Stimulated activated CD4-positive, alpha-beta T cell treated with anti-CD3 and anti-CD28 coated beads, TNF-alpha, amount 100 ng/mL, for 4 hours (primary cell): ENCODE measurements at regions not wholly inside any gene's neighbourhood (a gene's known extent, or its start where the extent isn't known, plus 50 kb on each side); places are given as distances from the start of the nearest gene placed in this dataset.

Experiments used
- DNase-seq, 3 experiments: peaks; one replicate each; pipeline ENCODE4 v3.0.0-alpha.2; 2020; ENCODE audit warnings: low read depth in 3 of 3

DNA sequence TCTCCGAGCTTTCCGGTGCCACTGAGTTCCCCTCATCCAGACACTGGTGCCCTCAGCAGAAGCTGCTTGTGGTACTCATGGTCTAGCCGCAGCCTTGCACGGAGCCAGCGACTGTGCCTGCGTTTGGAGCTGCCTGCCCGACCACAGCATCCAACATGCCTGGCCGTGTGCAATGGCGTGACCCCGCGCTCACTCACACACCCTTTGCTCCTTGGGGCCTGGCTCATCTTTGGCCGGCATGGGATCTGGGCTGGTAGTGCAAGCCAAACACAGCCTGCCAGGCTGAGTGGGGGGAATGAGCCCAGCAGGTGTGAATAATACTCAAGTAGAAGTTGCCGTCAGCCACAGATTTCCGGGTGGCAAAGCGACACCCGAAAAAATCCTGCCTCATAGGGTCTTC, 1178.7 kb upstream of the GBE1 start:
- DNase-seq, result no peak

- no peak for DNase-seq
Observed at GRCh38 chr3:82939491-82940097, 1178.1 kb upstream of the GBE1 start.

DNA sequence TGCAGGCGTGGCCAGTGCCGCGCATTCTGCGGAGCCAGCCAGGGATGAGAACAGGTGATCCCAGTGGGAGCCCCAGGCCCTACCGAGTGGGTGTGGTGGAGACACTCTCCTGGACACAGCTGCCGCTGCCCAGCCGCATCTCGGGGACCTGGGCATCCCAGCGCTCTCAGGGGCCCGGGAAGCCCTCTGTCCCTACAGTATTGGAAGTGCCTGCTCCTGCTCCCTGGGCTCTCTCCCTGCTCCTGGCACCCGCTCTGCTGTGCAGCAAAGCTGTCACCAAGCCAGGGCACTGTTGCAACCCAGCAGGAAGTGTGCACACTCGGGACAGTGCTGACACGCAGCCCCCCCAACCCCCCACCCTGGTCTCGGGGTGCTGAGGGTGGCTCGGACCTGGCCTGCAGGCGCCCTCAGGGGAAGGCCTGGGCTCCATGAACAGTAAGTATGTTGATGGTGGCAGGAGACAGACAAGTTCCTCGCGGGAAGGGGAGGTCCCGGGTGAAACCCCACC, 1177.4 kb upstream of the GBE1 start:
- no peak for DNase-seq

DNA sequence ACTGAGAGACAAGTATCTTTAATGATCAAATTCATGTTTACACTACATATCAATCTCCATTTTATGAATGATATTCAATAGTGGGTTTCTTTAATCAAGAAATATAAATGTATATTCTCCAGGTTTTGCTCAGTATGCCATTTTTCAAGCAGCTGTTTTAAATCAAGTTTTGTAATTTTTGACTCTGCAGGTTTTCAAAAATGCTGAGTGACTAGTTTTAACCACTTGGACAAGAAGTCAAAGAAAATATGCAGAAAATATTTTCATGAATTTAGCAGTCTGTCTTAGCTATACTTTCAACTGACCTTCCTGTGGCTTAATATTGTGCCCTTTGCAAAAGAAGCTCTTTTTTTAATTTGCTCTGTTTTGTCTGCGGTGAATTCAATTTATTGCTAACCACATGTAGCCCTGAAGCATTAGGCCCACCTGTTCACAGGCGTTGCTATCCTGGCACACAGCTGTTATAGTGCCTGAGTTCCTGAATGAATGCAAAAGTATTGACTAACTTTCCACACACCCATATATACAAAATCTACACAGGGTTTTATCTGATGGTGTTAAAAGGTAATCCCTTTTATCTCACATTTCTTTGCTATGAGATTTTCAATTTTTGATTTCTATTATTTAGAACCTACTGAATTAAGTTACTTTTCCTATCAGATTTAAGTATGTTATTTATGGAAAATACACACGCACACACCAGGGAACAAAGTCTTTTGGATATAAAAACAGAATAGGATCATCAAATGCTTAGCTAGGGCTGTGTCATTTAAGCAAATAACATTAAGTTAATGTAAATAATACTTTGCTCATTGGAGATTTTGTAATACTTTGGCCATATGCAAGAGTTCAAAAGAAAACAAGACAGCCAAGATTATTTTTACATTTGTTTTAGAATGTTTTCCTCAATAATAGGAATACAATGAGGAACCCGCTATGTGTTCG, 1166.1 kb upstream of the GBE1 start:
- no peak for DNase-seq

- DNase-seq, result no peak
Observed at GRCh38 chr3:82891028-82891427, 1129.6 kb upstream of the GBE1 start.

DNA sequence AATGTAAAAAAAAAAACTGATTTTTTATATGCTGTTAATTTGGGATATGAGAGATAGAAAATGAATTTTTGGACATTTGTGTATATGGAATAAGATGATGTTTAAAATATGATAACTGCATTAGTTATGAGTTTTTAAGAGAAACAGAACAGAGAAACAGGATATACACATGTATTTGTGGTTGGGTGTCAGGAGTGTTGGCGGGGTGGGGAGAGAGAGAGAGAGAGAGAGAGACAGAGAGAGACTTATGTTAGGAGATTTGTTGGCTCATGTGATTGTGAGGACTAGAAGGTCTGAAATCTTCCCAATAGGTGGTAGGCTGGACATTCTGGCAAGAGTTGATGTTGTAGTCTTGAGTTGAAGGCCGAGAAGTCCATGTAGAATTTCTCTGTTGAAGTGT, 1121.6 kb upstream of the GBE1 start:
- no peak for DNase-seq

DNA sequence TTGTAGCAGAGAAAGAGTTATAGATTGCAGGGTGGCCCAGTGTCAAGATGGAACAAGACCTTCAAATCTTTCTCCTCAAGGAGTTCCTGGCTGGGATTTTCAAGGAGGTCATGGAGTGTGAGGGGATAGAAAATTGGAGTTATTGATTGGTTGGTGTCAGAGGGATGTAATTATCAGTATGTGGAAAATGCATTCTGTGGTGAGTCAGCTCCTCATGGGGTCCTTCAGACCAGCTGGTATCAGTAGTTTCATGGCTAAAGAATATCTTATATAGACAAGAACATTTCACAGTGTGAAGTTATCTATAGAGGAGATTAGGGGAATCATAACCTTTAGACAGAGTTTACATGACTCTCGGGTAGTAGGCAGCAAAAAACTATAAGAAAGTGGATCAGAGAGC, 1114.0 kb upstream of the GBE1 start:
- no peak for DNase-seq

DNA sequence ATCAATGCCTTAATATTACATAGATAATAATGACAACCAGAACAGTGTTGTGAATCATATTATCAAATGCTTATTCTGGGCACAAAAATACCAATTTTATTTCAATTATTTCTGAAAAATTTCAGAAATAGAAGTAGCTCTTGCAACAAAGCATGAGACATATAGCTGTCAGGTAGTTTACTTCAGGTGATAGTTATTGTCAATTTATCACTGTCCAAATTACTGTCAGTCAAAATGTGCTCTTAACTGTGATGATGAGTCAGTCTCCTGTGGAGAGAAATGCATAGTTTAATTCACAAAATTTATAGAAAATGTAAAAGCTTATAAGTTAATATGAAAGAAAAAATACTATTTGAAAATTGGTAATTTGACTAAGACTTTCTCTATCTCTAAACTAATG, 1078.4 kb upstream of the GBE1 start:
- no peak for DNase-seq

- DNase-seq, result no peak
Observed at GRCh38 chr3:82834098-82834497, 1072.7 kb upstream of the GBE1 start.

DNA sequence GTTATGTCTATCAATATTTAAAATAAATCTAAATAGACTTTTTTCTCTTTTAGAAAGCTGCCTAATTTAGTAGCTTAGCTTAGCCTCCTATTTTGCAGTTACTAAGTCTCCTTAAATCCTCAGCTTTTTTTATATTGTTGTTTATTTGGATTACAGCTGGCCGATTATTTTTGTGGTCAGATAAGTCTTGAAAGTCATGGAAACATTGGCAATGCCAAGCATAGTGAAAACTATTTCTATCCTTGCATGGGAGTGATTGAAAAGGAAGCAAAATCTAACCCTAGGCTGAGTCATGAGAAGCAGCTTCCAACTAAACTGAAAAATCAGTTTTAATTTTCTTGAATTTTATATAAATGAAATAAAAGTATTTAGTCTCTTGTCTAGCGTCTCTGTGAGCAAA, 1063.0 kb upstream of the GBE1 start:
- no peak for DNase-seq

GRCh38 chr3:82816086-82816485, 1054.6 kb upstream of the GBE1 start:
- DNase-seq, result no peak

GRCh38 chr3:82815417-82816058, 1054.1 kb upstream of the GBE1 start:
- DNase-seq, result no peak

DNA sequence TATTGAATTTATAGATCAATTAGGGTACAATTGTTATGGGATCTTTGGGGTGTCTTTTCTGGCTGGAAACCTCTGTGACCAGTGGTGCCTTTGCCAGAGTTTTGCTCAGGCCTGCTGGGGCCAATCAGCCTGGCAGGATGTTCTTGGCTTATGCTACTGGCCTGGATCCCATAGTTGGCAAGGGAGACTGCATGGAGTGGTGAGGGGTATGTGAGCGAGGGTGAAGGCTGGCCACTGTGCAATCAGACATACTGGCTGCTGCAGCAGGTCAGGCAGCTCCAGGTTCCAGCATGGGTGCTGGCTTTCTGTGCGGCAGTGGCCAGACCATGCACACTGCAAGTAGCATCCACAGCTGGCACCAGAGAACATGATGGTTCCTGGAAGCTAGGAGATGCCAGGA, 1053.2 kb upstream of the GBE1 start:
- no peak for DNase-seq

DNA sequence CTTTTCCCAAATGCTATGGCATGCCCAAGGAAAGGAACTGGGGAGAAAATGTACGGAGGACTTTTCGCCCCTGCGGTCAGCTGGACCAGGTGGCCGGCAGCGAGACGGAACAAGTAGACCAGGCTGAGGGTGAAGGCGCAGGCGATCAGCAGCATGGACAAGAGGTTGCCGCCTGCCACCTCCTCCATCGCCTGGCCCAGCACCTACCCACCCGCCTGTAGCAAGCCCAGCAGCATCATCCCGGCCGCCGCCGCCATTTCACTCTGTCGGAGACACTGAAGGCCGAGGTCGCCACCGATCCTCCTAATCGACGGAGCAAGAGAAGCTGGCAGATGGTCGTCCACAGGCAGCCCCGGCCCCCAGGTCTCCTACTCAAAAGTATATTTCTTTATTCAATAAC, 1046.3 kb upstream of the GBE1 start:
- no peak for DNase-seq

DNA sequence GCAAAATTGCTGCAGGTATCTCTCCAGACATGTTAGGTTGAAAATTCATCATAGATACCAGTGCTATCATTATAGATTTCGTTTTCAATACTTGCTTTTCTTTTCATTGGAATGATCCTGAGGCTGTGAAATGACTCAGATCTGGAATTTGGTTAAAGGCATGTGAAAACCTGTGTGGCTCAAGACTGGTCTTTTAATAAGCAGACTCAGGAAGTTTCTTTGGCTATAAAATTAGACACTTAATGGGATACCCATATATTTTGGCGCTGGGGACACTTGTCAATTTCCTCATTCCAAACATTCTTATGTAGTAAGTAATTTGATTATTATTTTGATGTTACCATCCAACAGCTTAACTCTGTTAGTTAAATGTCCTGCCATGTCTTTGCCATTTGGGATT, 1041.1 kb upstream of the GBE1 start:
- no peak for DNase-seq

- DNase-seq, result no peak
Observed at GRCh38 chr3:82800248-82800647, 1038.8 kb upstream of the GBE1 start.

DNA sequence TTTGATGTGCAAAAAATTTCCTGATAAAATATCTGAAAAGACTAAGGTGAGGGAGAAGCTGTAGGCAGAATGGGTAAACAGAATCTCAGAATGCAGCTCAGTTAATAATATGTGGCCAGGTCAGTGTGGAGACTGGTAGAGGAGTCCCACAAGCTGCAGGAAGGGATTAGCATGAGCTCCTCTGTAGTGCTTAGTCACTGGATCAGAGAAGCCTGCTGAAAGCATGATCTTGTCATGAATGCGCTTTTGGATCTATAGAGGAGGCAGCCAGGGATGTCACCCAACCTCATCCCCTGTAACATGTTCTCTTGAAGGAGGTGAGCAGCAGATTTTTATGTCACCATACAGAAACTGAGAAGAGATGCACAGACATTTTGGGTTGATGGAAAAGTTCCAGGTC, 1035.3 kb upstream of the GBE1 start:
- no peak for DNase-seq

DNA sequence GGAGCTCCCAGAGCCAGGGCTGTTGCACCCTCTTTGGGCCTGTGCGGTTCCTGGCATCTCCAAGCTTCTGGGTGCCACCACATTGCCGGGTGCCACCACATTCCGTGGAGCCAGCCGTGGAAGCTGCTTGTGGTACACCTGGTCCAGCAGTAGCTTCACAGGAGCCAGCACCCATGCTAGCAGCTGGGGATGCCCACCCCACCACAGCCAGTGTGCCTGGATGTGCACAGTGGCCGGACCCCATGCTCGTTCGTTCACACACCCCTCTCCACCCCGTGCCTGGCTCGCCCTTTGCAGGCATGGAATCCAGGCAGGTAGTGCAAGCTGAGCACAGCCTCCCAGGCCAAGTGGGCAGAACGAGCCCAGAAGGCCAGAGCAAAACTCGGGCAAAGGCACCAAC, 1029.8 kb upstream of the GBE1 start:
- DNase-seq, result no peak

DNA sequence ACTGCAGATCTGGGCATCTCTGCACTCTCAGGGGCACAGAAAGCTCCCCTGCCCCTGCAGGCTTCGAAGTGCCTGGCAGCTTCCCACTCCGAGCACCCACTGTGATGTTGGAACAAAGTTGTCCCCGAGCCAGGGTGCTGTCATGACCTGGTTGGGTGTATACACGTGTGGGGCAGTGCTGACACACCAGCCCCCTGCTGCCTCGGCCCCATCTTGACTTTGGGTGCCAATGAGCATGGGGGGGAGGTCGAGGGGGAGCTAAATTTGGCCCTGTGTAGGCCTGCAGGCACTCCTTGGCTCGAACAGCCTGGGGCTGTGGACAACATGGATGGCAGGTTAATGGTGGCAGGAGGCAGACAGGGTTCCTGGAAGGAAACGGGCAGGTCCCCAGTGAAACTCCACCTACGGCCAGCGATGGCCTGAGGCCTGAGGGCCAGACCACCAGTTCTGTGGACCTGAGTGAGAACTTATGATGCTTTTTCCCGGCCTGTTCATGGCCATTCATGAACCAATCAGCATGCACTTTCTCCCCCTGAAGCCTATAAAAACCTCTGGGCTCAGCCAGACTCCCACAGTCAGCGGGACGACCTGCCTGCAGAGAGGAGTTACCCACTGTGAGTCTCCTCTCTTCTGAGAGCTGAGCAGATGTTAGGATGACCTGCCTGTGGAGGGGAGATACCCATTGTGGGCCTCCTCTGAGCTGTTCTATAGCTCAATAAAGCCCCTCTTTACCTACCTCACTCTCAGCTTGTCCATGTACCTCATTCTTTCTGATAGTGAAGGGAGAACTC, 1029.1 kb upstream of the GBE1 start:
- DNase-seq, result no peak

GRCh38 chr3:82783194-82783593, 1021.7 kb upstream of the GBE1 start:
- DNase-seq, result no peak

DNA sequence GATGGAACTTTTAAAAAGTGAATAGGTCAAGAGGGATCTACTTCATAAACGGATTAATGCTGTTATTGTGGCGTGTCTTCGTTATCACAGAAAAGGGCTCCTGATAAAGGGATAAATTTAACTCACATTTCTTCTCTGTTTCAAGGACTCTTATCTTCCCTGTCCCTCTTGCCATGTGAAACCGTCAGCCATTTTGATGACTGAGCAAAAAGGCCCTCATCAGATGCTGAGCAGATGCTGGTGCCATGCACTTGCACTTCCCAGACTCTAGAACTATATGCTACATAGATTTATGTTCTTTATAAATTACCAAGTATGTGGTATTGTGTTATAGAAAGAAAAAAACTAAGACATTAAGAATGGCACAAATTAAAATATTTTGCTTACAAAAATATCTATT, 1011.8 kb upstream of the GBE1 start:
- DNase-seq, result no peak

DNA sequence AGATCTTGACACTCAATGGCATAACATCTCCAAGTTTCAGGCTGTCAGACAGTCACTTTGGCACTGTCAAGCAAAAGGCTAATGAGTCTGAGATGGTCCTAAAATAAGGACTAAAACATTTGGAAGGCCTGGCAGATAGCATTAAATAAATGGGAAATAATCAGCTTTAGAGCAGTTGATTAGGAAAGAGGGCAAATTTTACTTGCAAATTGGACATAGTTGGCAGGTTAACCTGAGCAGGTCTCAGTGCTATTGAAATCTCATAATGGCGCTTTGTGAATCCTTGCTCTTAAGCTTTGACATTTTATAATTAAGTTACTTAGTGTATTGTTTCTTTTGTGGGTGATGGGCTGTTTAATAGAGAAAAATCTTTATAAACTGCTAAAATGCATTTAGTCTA, 1003.1 kb upstream of the GBE1 start:
- DNase-seq, result no peak
